ENCODE measurements at regions not wholly inside any gene's neighbourhood (a gene's known extent, or its start where the extent isn't known, plus 50 kb on each side); places are given as distances from the start of the nearest gene placed in this dataset.

DNA sequence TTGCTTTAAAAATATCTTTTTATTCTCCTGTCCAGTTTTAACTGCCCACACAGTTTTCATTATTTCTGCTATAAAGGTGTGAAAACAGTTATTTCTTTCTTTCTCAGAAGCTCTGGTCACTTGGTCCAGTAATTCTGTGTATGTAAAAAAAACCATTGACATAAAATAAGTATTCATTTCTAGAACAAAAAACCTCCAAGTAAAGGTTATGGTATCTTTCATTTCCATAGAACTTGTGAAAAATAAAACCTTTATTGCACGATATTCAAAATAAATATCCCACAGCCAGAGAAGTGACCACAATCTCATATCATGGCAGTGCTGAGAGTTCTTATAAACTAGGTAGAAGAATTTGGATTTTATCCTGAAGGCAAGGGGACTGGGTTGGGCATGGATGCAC lies 96.9 kb upstream of the TNFSF4 start (continued):
- TF ChIP-seq, protein P1, sequence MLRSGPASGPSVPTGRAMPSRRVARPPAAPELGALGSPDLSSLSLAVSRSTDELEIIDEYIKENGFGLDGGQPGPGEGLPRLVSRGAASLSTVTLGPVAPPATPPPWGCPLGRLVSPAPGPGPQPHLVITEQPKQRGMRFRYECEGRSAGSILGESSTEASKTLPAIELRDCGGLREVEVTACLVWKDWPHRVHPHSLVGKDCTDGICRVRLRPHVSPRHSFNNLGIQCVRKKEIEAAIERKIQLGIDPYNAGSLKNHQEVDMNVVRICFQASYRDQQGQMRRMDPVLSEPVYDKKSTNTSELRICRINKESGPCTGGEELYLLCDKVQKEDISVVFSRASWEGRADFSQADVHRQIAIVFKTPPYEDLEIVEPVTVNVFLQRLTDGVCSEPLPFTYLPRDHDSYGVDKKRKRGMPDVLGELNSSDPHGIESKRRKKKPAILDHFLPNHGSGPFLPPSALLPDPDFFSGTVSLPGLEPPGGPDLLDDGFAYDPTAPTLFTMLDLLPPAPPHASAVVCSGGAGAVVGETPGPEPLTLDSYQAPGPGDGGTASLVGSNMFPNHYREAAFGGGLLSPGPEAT (IDR thresholded peaks at IDR 0.05; ENCODE audit: low read depth): peak; percentile 40; the same call in 1 of the 2 replicates
- TF ChIP-seq NR2F1 (conservative IDR thresholded peaks at IDR 0.05): peak; percentile 47; the same call in 1 of the 2 replicates
- TF ChIP-seq ZNF24 (IDR thresholded peaks at IDR 0.05): 0 out of 2 replicates have a peak, but pooled peaks have one; percentile 11
- TF ChIP-seq, protein P2, sequence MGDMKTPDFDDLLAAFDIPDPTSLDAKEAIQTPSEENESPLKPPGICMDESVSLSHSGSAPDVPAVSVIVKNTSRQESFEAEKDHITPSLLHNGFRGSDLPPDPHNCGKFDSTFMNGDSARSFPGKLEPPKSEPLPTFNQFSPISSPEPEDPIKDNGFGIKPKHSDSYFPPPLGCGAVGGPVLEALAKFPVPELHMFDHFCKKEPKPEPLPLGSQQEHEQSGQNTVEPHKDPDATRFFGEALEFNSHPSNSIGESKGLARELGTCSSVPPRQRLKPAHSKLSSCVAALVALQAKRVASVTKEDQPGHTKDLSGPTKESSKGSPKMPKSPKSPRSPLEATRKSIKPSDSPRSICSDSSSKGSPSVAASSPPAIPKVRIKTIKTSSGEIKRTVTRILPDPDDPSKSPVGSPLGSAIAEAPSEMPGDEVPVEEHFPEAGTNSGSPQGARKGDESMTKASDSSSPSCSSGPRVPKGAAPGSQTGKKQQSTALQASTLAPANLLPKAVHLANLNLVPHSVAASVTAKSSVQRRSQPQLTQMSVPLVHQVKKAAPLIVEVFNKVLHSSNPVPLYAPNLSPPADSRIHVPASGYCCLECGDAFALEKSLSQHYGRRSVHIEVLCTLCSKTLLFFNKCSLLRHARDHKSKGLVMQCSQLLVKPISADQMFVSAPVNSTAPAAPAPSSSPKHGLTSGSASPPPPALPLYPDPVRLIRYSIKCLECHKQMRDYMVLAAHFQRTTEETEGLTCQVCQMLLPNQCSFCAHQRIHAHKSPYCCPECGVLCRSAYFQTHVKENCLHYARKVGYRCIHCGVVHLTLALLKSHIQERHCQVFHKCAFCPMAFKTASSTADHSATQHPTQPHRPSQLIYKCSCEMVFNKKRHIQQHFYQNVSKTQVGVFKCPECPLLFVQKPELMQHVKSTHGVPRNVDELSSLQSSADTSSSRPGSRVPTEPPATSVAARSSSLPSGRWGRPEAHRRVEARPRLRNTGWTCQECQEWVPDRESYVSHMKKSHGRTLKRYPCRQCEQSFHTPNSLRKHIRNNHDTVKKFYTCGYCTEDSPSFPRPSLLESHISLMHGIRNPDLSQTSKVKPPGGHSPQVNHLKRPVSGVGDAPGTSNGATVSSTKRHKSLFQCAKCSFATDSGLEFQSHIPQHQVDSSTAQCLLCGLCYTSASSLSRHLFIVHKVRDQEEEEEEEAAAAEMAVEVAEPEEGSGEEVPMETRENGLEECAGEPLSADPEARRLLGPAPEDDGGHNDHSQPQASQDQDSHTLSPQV (IDR thresholded peaks at IDR 0.05): 0 out of 2 replicates have a peak, but pooled peaks have one; percentile 21
- peak; percentile 66; the same call in 1 of the 2 replicates for TF ChIP-seq MTA2 (IDR thresholded peaks at IDR 0.05; ENCODE audit: low read depth)
- peak; percentile 36; the same call in 1 of the 2 replicates for TF ChIP-seq IKZF1 (conservative IDR thresholded peaks at IDR 0.05)
- TF ChIP-seq IKZF2 (IDR thresholded peaks at IDR 0.05): peak in 1 of 2 experiments; percentile 19; a peak in 2 of 4 replicates
- no peak for TF ChIP-seq HDAC2 (IDR thresholded peaks at IDR 0.05)
- no peak for TF ChIP-seq EGR1 (IDR thresholded peaks at IDR 0.05; ENCODE audit: borderline replicate concordance in 1 of 2, low read depth in 2 of 2, low read length in 2 of 2)
- TF ChIP-seq, protein P3, sequence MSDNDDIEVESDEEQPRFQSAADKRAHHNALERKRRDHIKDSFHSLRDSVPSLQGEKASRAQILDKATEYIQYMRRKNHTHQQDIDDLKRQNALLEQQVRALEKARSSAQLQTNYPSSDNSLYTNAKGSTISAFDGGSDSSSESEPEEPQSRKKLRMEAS (IDR thresholded peaks at IDR 0.05; ENCODE audit: low read depth, low read length): no peak
- peak; percentile 36 to 81; a peak in 3 of 4 replicates for TF ChIP-seq EP300 (IDR thresholded peaks at IDR 0.05; ENCODE audit: borderline replicate concordance in 1 of 2, control insufficient read depth in 1 of 2, low read depth in 2 of 2, low read length in 2 of 2)

Measured in GM12878 (cell line).